Naive B cell (primary cell): ENCODE measurements at regions not wholly inside any gene's neighbourhood (a gene's known extent, or its start where the extent isn't known, plus 50 kb on each side); places are given as distances from the start of the nearest gene placed in this dataset.

Experiments
- ATAC-seq, 2 donors: fragments of 150-1000 bp; cut with Tn5 transposase; 2 replicates each; pipeline ENCODE4 v1.10.0; 2021; ENCODE audit warnings: low read depth in 2 of 2, mild to moderate bottlenecking in 2 of 2, moderate library complexity in 2 of 2
- DNase-seq: peaks from one replicate; pipeline ENCODE4 v3.0.0; 2022
- H3K27ac Mint-ChIP-seq, 6 donors: one replicate each; pipeline ENCODE4 v1.8.0; 2020 to 2022; ENCODE audit warnings: mild to moderate bottlenecking in 6 of 6, mixed read lengths in 6 of 6, moderate library complexity in 5 of 6, inconsistent platforms in 2 of 6
- H3K27me3 Mint-ChIP-seq, 3 donors: one replicate each; pipeline ENCODE4 v1.8.0; 2021 to 2022; ENCODE audit warnings: mixed read lengths in 3 of 3, mild to moderate bottlenecking in 1 of 3
- H3K36me3 Mint-ChIP-seq, 2 donors: one replicate each; pipeline ENCODE4 v1.8.0; 2020 to 2022; ENCODE audit warnings: mixed read lengths in 2 of 2, inconsistent platforms in 1 of 2, mild to moderate bottlenecking in 1 of 2
- H3K4me1 Mint-ChIP-seq, 3 donors: one replicate each; pipeline ENCODE4 v1.8.0; 2020 to 2022; ENCODE audit warnings: mixed read lengths in 3 of 3, inconsistent platforms in 1 of 3, mild to moderate bottlenecking in 1 of 3, moderate library complexity in 1 of 3
- H3K4me3 Mint-ChIP-seq, 8 donors: one replicate each; pipeline ENCODE4 v1.8.0; 2020 to 2022; ENCODE audit warnings: mild to moderate bottlenecking in 8 of 8, mixed read lengths in 8 of 8, moderate library complexity in 8 of 8, inconsistent platforms in 2 of 8
- H3K9me3 Mint-ChIP-seq, 7 donors: one replicate each; pipeline ENCODE4 v1.8.0; 2020 to 2022; ENCODE audit warnings: mixed read lengths in 7 of 7, mild to moderate bottlenecking in 5 of 7, inconsistent platforms in 2 of 7, moderate library complexity in 1 of 7

DNA sequence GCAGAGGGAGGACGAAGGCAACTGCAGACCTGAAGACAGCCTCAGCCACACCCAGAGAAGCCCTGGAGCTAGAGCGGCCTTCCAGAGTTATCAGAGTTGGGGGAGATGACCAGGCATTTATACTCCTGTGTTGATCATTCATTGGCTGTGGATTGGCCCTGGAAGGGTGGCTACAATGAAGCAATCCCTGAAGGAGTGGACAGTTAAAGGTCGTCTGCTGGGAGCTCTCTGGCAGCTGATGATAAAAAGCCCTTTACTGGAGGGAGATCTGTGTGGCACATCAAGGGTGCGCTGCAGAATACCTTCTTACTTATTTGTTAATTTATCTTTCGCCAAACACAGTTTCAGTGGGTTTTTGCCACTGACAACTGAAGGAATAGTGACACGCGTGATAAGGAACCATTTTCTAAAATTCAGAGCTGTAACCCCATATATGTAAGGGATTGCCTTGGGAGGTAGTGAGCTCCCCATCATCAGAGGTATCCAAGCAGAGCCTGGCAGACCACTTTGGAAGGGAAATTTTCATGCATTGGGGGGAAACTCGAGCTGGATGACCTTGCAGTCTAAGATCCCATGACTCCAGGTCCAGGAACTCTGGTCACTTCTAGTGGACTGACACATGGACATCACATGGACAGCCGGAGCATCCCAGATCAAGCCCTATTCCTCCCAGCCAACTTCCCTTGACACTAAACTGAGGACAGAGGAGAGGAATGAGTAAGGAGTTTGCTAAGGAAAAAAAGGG, 126.4 kb upstream of the GADD45A start:
- Mint-ChIP-seq H3K27ac (no peak overlapping the region), H3K4me1 (no peaks in the 10 kb centered on the region), H3K27me3 (peaks cover 9 to 19% (median 14%) of the 10 kb centered on the region in 3 donors), H3K36me3 (no peaks in the 10 kb centered on the region), H3K4me3 (no peak overlapping the region), H3K9me3 (no peaks in the 10 kb centered on the region)
- no peak for ATAC-seq
- DNase-seq = no peak

DNA sequence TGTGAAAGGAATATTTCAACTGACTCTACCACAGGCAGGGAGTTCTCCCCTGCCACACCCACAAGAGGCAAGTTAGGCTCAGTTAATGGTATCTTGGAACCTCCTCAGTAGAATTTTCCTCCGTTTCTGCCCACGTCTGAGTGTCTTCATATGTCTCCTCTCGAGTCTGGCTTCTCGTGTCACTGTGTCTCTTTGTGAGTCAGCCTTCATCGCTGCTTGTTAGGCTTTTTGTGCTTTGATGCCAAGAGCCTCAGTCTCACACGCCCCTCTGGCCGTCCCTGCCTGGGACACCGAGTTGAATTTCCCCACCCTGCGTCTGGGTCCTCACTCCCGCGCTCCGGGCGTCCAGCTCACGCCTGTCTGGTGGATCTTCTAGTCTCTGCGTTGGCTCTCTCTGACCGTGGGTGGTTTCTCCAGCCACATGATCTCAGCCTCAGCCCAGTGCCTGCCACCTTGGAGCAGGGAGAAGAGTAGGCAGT, 125.7 kb upstream of the GADD45A start:
- H3K27me3 Mint-ChIP-seq = peaks cover 9 to 19% (median 14%) of the 10 kb centered on the region in 3 donors
- no peaks in the 10 kb centered on the region for H3K36me3 Mint-ChIP-seq
- H3K27ac Mint-ChIP-seq = peak overlapping the region in 2 of 6 donors; percentile 18 to 51
- H3K4me3 Mint-ChIP-seq = no peak overlapping the region
- peaks cover 0 to 4% (median 0%) of the 10 kb centered on the region in 7 donors for H3K9me3 Mint-ChIP-seq
- H3K4me1 Mint-ChIP-seq = no peaks in the 10 kb centered on the region
- no peak for ATAC-seq
- no peak for DNase-seq

DNA sequence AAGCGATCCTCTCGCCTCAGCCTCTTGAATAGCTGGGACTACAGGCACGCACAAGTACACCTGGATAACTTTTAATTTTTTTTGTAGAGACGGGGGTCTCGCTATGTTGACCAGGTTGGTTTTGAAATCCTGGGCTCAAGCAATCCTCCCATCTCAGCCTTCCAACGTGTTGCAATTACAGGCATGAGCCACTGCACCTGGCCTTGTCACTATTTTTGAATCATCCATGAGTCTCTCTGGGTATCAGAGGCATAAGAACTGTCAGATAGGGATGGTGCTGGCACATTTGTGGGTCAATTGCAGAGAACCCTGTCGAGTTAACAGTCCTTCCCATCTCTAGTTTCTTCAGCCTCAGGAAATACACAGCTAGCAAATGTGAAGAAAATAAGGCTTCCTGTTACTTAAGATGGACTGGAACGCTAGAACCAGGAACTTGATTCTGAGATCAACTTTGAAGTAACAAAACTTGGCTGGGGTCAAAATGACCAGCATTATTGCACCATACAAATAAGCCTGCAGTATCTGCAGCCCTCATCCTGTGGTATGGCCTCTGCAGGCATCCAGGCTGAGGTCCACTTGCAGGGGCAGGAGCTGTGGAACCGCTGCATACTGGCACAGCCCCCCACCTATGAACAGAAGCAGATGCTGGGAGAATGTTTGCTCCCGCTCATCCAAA, 124.3 kb upstream of the GADD45A start:
- Mint-ChIP-seq H3K9me3 (peaks cover 0 to 5% (median 0%) of the 10 kb centered on the region in 7 donors), H3K4me1 (no peaks in the 10 kb centered on the region), H3K27ac (no peak overlapping the region), H3K27me3 (peaks cover 9 to 19% (median 14%) of the 10 kb centered on the region in 3 donors), H3K36me3 (no peaks in the 10 kb centered on the region), H3K4me3 (no peak overlapping the region)
- ATAC-seq (no peak), DNase-seq (no peak)

DNA sequence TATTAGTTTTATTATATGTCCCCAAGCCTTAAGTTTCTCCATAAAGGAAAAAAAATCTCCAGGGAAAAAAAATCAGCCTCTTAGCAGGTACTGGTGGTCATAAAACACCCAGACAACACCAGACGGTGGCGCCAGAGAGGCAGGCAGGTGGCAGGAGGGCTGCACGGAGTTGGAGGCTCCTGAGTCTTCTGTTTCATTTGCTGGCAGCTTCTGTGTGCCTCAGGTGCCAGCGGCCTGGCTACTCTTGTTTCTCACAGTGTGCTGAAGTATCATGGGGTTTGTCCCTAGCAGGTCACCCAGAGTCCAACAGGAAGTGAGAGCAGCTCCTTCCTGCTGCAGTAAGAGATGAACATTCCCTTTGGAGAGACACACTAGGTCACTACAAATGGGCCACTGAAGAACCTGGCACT, 123.3 kb upstream of the GADD45A start:
- H3K27ac Mint-ChIP-seq = peak overlapping the region in 1 of 6 donors; percentile 17
- ATAC-seq = peak; percentile 60 to 71
- H3K4me3 Mint-ChIP-seq = no peak overlapping the region
- H3K9me3 Mint-ChIP-seq = peaks cover 0 to 5% (median 0%) of the 10 kb centered on the region in 7 donors
- no peaks in the 10 kb centered on the region for H3K36me3 Mint-ChIP-seq
- H3K27me3 Mint-ChIP-seq = peaks cover 3 to 19% (median 6%) of the 10 kb centered on the region in 3 donors
- no peaks in the 10 kb centered on the region for H3K4me1 Mint-ChIP-seq
- DNase-seq = peak; percentile 52

DNA sequence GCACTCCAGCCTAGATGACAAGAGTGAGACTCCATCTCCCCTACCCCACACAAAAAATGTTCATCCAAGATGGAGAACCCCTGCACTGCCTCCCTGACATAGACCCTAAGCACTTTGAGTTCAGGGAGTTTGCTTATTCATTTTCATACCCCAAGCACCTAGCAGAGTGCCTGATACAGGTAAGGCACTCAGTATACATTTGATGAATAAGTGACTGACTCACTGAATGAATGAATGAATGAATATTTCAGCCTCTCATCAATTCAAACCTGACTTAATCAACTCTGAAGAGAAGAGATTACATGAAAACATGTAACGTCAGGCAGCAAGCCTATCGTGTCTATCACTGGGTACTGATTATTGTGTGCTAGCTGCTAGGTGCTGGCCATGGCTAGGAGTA, 121.3 kb upstream of the GADD45A start:
- DNase-seq (no peak), ATAC-seq (no peak)
- H3K36me3 Mint-ChIP-seq = no peaks in the 10 kb centered on the region
- H3K27ac Mint-ChIP-seq = no peak overlapping the region
- peaks cover 0 to 2% (median 0%) of the 10 kb centered on the region in 3 donors for H3K27me3 Mint-ChIP-seq
- no peaks in the 10 kb centered on the region for H3K4me1 Mint-ChIP-seq
- H3K4me3 Mint-ChIP-seq = no peak overlapping the region
- H3K9me3 Mint-ChIP-seq = peaks cover 0 to 5% (median 0%) of the 10 kb centered on the region in 7 donors

DNA sequence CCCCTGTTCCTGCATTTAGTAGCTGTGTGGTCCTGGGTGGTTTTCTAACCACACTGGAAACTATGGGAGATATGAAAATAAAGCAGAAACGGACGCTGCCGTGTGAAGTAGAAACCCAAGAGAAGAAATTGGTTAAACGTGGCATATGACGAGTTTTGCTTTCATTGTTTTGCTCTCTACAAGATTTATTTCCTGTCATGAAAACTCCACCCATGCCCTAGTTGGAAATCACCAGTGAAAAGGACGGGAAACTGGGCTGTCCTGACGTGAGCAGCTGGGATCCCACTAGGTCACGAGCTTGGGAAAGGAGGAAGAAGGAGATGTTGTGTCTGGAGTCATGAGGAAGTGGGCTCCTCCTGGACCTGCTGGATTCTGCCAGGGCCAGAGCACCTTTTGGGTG, 120.8 kb upstream of the GADD45A start:
- H3K9me3 Mint-ChIP-seq = peaks cover 0 to 5% (median 0%) of the 10 kb centered on the region in 7 donors
- no peaks in the 10 kb centered on the region for H3K36me3 Mint-ChIP-seq
- no peak for ATAC-seq
- H3K4me3 Mint-ChIP-seq = no peak overlapping the region
- no peak for DNase-seq
- H3K4me1 Mint-ChIP-seq = no peaks in the 10 kb centered on the region
- H3K27ac Mint-ChIP-seq = no peak overlapping the region
- H3K27me3 Mint-ChIP-seq = no peaks in the 10 kb centered on the region

DNA sequence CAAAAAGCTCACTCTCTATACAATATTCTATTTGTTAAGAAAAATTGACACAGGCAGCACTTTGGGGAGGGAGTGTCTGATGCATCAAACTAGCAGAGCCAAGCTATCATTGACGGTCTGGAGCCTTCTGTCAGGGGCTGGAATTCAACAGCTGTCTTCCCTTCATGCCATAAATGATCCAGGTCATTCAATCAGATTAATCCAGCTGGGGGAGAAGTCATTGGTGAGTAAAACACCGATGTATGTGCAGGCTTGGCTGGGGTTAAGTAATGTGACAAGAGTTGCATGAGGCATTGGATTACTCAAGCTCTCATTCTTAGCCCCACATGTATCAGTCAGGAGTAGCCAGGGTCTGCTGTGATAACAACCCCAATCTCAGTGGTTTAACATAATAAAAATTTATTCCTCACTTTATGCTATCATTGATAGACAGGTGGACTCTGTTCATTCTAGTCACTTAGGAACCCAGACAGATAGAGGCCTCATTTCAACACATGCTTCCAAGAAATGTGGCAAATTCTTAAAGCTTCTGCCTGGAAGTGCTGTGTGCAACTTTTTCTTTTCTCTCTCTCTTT, 118.1 kb upstream of the GADD45A start:
- H3K36me3 Mint-ChIP-seq = no peaks in the 10 kb centered on the region
- no peak overlapping the region for H3K4me3 Mint-ChIP-seq
- no peaks in the 10 kb centered on the region for H3K4me1 Mint-ChIP-seq
- no peak overlapping the region for H3K27ac Mint-ChIP-seq
- peaks cover 0 to 5% (median 0%) of the 10 kb centered on the region in 7 donors for H3K9me3 Mint-ChIP-seq
- H3K27me3 Mint-ChIP-seq = no peaks in the 10 kb centered on the region
- DNase-seq = no peak
- no peak for ATAC-seq

DNA sequence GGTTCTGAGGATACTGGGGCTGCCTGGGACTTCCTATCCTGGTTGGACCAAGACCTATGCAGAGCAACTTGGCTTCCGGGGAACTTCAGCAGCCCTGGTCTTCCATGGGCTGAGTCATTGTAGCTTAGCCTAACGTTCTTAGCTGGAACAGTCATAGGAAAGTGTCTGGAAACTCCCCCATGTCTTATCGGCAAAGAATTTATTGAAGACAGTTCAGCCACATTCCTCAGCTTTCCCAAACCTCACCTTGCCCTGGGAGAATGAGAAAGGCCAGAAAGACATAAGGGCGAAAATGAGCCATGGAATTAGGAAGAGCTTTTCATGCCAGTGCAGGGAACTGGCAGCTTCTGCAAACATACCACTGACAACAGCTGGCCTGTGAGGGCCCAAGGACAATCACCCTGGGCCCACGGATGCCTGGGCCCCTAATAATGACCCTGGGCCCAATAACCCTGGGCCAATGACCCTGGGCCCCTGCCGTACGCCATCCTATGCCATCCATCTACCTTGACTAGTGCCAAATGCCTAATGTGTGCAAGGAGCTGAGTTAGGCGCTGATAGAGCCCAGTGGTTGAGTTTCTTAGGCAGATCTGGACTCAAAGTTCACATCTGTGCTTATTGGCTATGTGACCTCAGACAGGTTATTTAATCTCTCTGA, 114.4 kb upstream of the GADD45A start:
- DNase-seq (no peak), ATAC-seq (no peak)
- Mint-ChIP-seq H3K27me3 (no peaks in the 10 kb centered on the region), H3K9me3 (no peaks in the 10 kb centered on the region), H3K4me3 (no peak overlapping the region), H3K36me3 (no peaks in the 10 kb centered on the region), H3K4me1 (no peaks in the 10 kb centered on the region), H3K27ac (no peak overlapping the region)

DNA sequence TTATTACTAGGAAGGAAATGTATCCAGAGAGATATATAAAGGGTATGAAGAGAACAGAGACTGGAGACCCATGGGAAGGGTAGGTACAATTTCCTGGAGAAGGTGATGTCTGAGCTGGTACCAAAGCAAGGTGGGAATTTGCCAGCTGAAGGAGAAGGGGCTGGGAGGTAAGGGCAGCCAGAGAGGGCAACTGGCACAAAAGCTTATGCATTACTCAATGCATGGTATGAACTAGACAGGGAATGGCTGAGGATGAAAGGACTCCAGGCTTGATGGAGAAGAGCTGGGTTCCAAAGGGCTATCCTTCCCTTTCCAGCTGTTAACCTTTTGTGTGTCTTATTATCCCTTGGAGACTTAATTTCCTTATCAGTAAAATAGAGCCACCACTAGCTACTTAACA, 113.6 kb upstream of the GADD45A start:
- Mint-ChIP-seq H3K4me3 (no peak overlapping the region), H3K4me1 (no peaks in the 10 kb centered on the region), H3K27me3 (no peaks in the 10 kb centered on the region), H3K27ac (no peak overlapping the region), H3K36me3 (no peaks in the 10 kb centered on the region), H3K9me3 (no peaks in the 10 kb centered on the region)
- DNase-seq = no peak
- ATAC-seq = no peak

DNA sequence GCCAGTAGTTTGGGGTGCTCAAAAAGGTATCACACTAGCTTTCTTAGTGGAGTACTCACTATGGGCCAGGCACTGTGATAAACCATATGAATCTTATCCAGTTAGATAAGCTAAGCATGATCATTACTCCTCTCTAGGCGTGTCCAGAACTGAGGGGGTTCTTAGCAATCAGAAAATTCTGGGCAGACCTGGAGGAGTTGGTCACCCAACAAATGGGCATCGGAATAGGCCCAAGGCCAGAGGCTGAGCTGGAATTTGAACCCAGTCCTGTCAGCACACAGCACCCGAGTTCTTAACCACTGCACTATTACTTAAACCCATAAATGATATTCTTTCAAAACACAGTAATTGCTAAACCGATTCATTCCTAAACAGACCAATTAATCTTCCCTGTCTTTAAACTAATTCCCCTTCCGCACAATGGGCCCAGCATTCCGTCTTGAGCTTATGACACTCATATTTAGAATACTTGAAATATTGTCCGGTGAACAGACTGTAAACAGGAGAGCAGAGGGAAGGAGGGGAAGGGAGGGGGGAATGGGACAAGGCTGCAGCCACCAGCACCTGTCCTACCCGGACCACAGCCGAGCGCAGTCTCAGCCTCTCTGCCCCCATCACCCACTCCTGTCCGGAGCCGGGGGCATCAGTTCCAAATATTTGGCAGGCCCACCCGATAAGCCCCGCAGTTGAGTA, 113.0 kb upstream of the GADD45A start:
- Mint-ChIP-seq H3K27ac (no peak overlapping the region), H3K36me3 (no peaks in the 10 kb centered on the region), H3K9me3 (no peaks in the 10 kb centered on the region), H3K27me3 (no peaks in the 10 kb centered on the region), H3K4me1 (no peaks in the 10 kb centered on the region), H3K4me3 (no peak overlapping the region)
- DNase-seq (no peak), ATAC-seq (no peak)

DNA sequence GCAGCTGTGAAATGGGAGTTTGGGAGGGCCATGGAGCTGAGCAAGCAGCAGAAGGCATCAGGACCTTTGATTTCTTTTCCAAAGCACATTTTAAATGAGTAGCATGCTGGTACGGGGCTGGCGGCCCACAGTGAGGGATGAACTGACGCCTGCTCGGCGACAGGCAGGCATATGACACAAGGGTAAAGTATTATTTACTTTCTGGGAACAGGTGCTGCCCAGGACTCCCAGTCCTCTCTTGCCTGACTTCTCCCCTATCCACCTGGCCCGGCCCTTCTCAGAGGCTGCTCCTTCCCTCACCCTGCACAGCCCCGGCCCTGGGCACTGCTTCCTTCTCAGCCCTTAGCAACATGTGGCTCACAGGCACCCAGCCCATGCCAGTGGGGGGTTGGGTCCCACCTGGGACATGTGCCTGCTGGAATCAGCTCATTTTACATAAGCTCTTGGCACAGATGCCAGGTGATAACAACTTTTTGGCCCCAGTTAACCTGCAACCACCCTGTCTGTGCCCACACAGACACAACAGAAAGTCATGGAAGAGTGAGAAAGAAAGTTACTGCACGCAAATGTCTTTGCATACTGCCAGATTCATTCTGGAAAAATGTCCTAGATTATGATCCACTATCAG, 112.3 kb upstream of the GADD45A start:
- Mint-ChIP-seq H3K27ac (no peak overlapping the region), H3K4me1 (no peaks in the 10 kb centered on the region), H3K9me3 (no peaks in the 10 kb centered on the region), H3K36me3 (no peaks in the 10 kb centered on the region), H3K27me3 (no peaks in the 10 kb centered on the region), H3K4me3 (no peak overlapping the region)
- DNase-seq = no peak
- ATAC-seq = no peak

DNA sequence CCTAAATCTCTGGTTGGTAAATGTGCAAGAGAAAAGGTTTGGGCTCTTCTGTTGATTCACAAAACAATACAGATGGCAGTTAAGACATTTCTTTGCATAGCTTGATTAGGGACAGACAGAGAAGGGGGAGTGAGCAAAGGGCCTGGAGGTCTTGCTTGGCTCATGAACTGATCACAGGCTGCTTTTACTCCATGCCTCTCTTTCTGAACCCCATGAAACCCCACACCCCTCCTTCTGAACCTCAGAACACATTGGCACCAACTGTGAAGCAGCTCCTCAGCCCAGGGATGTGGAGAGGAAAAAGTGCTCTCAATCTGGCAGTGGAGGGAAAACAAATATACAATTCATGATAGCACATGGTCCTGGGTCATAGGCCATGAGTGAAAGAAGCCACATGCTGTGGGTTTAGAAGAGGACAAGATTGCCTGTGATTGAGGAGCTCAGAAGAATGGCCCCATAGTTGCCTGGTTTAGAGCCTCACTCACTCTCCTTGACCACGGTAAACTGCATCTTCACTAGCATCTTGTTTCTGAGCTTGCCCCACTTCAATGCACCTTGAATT, 111.6 kb upstream of the GADD45A start:
- Mint-ChIP-seq H3K27me3 (no peaks in the 10 kb centered on the region), H3K27ac (peak overlapping the region in 1 of 6 donors; percentile 51), H3K4me1 (no peaks in the 10 kb centered on the region), H3K9me3 (no peaks in the 10 kb centered on the region), H3K36me3 (no peaks in the 10 kb centered on the region), H3K4me3 (no peak overlapping the region)
- no peak for DNase-seq
- no peak for ATAC-seq
